ENCODE measurements at regions not wholly inside any gene's neighbourhood (a gene's known extent, or its start where the extent isn't known, plus 50 kb on each side); places are given as distances from the start of the nearest gene placed in this dataset.

DNA sequence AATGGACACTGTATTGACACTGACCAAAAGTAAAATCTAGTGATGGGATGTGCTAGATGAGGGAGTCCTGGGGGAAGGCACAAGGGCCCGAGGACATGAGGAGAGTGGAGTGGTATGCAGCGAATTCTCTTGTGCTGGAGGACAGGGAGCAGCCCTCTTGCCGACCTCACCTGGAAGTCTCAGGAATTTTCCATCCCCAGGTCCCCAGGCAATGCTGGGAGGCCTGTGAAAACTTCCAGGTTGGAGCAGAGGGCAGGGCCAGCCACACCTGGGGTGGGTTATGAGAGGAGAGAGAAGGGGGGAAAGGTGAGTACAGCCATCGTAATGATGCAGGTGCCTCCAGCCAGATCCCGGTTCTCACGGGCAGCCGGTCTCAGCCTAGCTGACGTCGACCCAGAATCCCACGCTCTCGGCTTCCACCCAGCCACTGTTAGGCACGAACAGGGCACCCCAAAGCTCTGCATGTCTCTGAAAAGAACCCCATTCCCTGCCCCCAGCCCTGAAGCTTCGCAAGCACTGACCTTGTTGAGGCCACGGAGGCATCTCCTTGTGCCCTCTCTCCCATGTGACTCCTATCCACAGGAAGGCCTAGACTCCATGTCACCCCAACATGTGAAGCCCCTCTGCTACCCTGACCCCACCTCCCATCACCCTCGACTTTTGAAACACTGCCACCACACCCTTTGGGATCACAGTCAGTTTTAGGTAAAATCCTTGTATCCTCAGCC, 239.7 kb upstream of the MYO3A start:
- no peaks in the 10 kb centered on the region for H3K79me2 ChIP-seq (ENCODE audit: control insufficient read depth, insufficient read depth, low read length)
- no peak overlapping the region for H3K9ac ChIP-seq (ENCODE audit: low read length)
- DNase-seq = peak; percentile 41
- no peaks in the 10 kb centered on the region for H3K4me1 ChIP-seq (ENCODE audit: control insufficient read depth, low read depth, low read length)
- no peaks in the 10 kb centered on the region for H3K27me3 ChIP-seq (ENCODE audit: insufficient read depth, low read length, poor library complexity)
- no peak overlapping the region for H3K4me2 ChIP-seq (ENCODE audit: low read length)
- no peak overlapping the region for H3K4ac ChIP-seq (ENCODE audit: low read depth, low read length)
- no peak overlapping the region for H3K27ac ChIP-seq (ENCODE audit: low read depth, low read length)
- no peaks in the 10 kb centered on the region for H3K36me3 ChIP-seq (ENCODE audit: control insufficient read depth, insufficient read depth, low read length)
- no peak overlapping the region for H2AK5ac ChIP-seq (ENCODE audit: low read length)
- H2BK15ac ChIP-seq (replicated peaks; ENCODE audit: low read depth) = no peak overlapping the region
- no peaks in the 10 kb centered on the region for H3K79me1 ChIP-seq (ENCODE audit: low read length)
- H4K8ac ChIP-seq (ENCODE audit: low read depth, low read length) = no peak overlapping the region
- no peak overlapping the region for H3K23ac ChIP-seq (ENCODE audit: low read length)
- H4K5ac ChIP-seq (ENCODE audit: low read length) = no peak overlapping the region
- WGBS (ENCODE audit: extremely low coverage, insufficient coverage, low lambda C conversion rate) = no CpG with 5 or more reads among the region's 15 CpGs
- no peak overlapping the region for H2BK120ac ChIP-seq (ENCODE audit: low read depth, low read length)
- no peak overlapping the region for H3K56ac ChIP-seq (ENCODE audit: low read length)
- no peak overlapping the region for H2BK5ac ChIP-seq (ENCODE audit: low read length)
- H3K4me3 ChIP-seq (ENCODE audit: low read length) = no peak overlapping the region
- no peak overlapping the region for H3K18ac ChIP-seq (ENCODE audit: low read length)

DNA sequence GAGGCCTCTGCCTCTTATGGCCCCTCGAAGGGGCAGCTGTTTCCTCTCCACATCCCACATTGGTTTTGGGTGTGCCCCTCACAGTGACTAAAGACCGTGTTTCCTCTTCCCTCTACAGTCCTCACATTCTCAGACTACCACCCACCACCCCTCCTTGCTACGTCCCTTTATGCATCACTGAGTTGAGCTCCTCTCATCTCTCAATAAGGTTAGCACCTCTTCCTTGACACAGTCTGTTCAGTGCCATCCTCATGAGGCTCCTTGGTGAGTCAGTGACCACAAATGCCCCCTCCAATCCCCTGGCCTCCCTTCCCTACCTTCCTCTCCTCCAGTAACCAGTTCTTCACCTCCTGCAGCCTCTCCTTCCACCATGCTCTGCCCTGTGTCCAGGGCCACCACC, 239.1 kb upstream of the MYO3A start:
- Histone ChIP-seq H3K79me1 (ENCODE audit: low read length) (no peaks in the 10 kb centered on the region), H3K4me1 (ENCODE audit: control insufficient read depth, low read depth, low read length) (no peaks in the 10 kb centered on the region), H3K4me2 (ENCODE audit: low read length) (no peak overlapping the region), H3K18ac (ENCODE audit: low read length) (no peak overlapping the region), H3K56ac (ENCODE audit: low read length) (no peak overlapping the region), H2BK5ac (ENCODE audit: low read length) (no peak overlapping the region), H4K8ac (ENCODE audit: low read depth, low read length) (no peak overlapping the region), H3K27ac (ENCODE audit: low read depth, low read length) (no peak overlapping the region), H2BK120ac (ENCODE audit: low read depth, low read length) (no peak overlapping the region), H3K27me3 (ENCODE audit: insufficient read depth, low read length, poor library complexity) (no peaks in the 10 kb centered on the region), H2BK15ac (replicated peaks; ENCODE audit: low read depth) (no peak overlapping the region), H3K4ac (ENCODE audit: low read depth, low read length) (no peak overlapping the region), H3K23ac (ENCODE audit: low read length) (no peak overlapping the region), H3K9ac (ENCODE audit: low read length) (no peak overlapping the region), H4K5ac (ENCODE audit: low read length) (no peak overlapping the region), H3K79me2 (ENCODE audit: control insufficient read depth, insufficient read depth, low read length) (no peaks in the 10 kb centered on the region), H3K36me3 (ENCODE audit: control insufficient read depth, insufficient read depth, low read length) (no peaks in the 10 kb centered on the region), H3K4me3 (ENCODE audit: low read length) (no peak overlapping the region), H2AK5ac (ENCODE audit: low read length) (no peak overlapping the region)
- no CpG with 5 or more reads among the region's 3 CpGs for WGBS (ENCODE audit: extremely low coverage, insufficient coverage, low lambda C conversion rate)
- no peak for DNase-seq

DNA sequence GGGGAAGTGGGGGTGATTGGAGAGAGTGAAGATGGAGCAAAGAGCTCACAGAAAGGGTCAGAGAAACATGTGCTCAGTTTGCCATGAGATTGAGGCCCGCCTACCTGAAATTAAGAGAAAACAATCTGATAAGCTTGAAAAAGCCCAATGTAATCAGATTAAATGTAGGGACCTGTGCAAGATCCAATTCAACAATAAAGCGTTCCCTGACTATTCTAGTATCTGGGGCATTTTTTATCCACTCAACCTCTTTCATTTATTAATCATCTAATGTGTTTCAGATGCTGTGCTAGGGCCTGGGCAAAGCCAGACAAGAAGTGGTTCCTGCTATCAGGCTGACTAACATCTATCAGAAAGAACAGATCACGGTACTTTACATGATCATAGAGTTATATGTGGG, 238.4 kb upstream of the MYO3A start:
- H3K27ac ChIP-seq (ENCODE audit: low read depth, low read length) = no peak overlapping the region

DNA sequence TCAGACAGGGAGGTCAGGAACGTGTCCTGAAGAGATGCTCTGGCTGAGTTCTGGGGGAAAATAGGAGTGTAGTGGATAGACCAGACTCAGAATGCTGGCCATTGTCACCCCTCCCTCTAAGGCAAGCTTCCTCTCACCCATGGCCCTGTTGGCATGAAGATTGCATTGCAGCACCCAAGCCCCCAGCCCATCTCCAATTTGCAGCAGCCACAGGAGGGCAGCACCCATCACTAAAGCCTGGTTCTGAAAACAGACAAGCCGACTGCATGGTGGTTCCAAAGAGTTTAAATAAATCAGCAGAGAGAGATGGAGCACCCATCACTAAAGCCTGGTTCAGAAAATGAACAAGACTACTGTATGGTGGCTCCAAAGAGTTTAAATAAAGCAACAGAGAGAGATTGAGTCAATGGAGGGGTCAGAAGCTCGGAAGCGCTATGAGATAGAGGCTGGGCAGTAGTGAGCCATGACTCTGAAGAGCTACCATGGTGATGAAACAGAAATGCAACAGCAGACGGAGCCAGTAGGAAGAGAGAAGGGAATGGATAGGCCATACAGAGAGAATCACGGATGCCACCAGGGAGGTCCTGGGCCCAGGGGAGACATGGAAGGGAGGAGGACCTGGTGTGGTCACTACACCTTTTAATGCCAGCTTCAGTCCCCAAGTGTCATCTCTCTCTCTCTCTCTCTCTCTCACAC, 237.9 kb upstream of the MYO3A start:
- no peak overlapping the region for H3K4me3 ChIP-seq (ENCODE audit: low read length)
- H3K27ac ChIP-seq (ENCODE audit: low read depth, low read length) = no peak overlapping the region
- no CpG with 5 or more reads among the region's 6 CpGs for WGBS (ENCODE audit: extremely low coverage, insufficient coverage, low lambda C conversion rate)
- H2BK15ac ChIP-seq (replicated peaks; ENCODE audit: low read depth) = no peak overlapping the region
- H3K23ac ChIP-seq (ENCODE audit: low read length) = no peak overlapping the region
- H4K5ac ChIP-seq (ENCODE audit: low read length) = no peak overlapping the region
- no peaks in the 10 kb centered on the region for H3K4me1 ChIP-seq (ENCODE audit: control insufficient read depth, low read depth, low read length)
- DNase-seq = peak; percentile 44
- no peaks in the 10 kb centered on the region for H3K27me3 ChIP-seq (ENCODE audit: insufficient read depth, low read length, poor library complexity)
- H3K79me2 ChIP-seq (ENCODE audit: control insufficient read depth, insufficient read depth, low read length) = no peaks in the 10 kb centered on the region
- no peak overlapping the region for H3K4me2 ChIP-seq (ENCODE audit: low read length)
- no peak overlapping the region for H2BK5ac ChIP-seq (ENCODE audit: low read length)
- no peak overlapping the region for H4K8ac ChIP-seq (ENCODE audit: low read depth, low read length)
- no peak overlapping the region for H2AK5ac ChIP-seq (ENCODE audit: low read length)
- no peak overlapping the region for H3K9ac ChIP-seq (ENCODE audit: low read length)
- H3K18ac ChIP-seq (ENCODE audit: low read length) = no peak overlapping the region
- no peak overlapping the region for H3K56ac ChIP-seq (ENCODE audit: low read length)
- H3K36me3 ChIP-seq (ENCODE audit: control insufficient read depth, insufficient read depth, low read length) = no peaks in the 10 kb centered on the region
- no peak overlapping the region for H3K4ac ChIP-seq (ENCODE audit: low read depth, low read length)
- no peak overlapping the region for H2BK120ac ChIP-seq (ENCODE audit: low read depth, low read length)
- no peaks in the 10 kb centered on the region for H3K79me1 ChIP-seq (ENCODE audit: low read length)

More for the DNA sequence above, 238.4 kb upstream of the MYO3A start:
- Histone ChIP-seq H2AK5ac (ENCODE audit: low read length) (no peak overlapping the region), H3K23ac (ENCODE audit: low read length) (no peak overlapping the region), H3K36me3 (ENCODE audit: control insufficient read depth, insufficient read depth, low read length) (no peaks in the 10 kb centered on the region), H3K9ac (ENCODE audit: low read length) (no peak overlapping the region), H3K56ac (ENCODE audit: low read length) (no peak overlapping the region), H3K27me3 (ENCODE audit: insufficient read depth, low read length, poor library complexity) (no peaks in the 10 kb centered on the region), H3K4me2 (ENCODE audit: low read length) (no peak overlapping the region), H4K5ac (ENCODE audit: low read length) (no peak overlapping the region), H2BK5ac (ENCODE audit: low read length) (no peak overlapping the region), H3K4ac (ENCODE audit: low read depth, low read length) (no peak overlapping the region), H3K4me3 (ENCODE audit: low read length) (no peak overlapping the region), H2BK120ac (ENCODE audit: low read depth, low read length) (no peak overlapping the region), H2BK15ac (replicated peaks; ENCODE audit: low read depth) (no peak overlapping the region), H3K79me1 (ENCODE audit: low read length) (no peaks in the 10 kb centered on the region), H3K4me1 (ENCODE audit: control insufficient read depth, low read depth, low read length) (no peaks in the 10 kb centered on the region), H4K8ac (ENCODE audit: low read depth, low read length) (no peak overlapping the region), H3K18ac (ENCODE audit: low read length) (no peak overlapping the region), H3K79me2 (ENCODE audit: control insufficient read depth, insufficient read depth, low read length) (no peaks in the 10 kb centered on the region)
- DNase-seq = no peak
- no CpG with 5 or more reads among the region's 3 CpGs for WGBS (ENCODE audit: extremely low coverage, insufficient coverage, low lambda C conversion rate)

DNA sequence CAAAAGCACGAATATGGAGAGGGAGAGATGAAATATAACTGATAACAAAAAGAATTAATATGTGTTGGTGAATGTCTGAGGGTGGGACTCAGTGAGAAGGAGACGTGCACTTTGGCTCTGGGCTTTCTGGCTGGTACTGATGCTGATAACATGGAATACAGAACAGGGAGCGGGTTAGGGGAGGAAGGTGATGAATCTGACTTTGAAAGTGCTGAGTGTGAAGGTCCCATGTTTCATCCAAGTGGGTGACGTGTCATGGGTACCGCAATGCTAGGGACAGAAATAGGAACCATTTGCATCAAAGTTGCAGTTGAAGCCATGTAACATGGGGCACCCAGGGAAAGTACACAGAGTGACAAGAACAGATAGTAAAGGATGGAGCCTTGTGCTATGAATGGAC, 236.6 kb upstream of the MYO3A start:
- H2BK120ac ChIP-seq (ENCODE audit: low read depth, low read length) = no peak overlapping the region
- H3K27ac ChIP-seq (ENCODE audit: low read depth, low read length) = no peak overlapping the region
- no peak overlapping the region for H3K4me2 ChIP-seq (ENCODE audit: low read length)
- H3K79me2 ChIP-seq (ENCODE audit: control insufficient read depth, insufficient read depth, low read length) = no peaks in the 10 kb centered on the region
- no peaks in the 10 kb centered on the region for H3K79me1 ChIP-seq (ENCODE audit: low read length)
- H3K36me3 ChIP-seq (ENCODE audit: control insufficient read depth, insufficient read depth, low read length) = no peaks in the 10 kb centered on the region
- DNase-seq = no peak
- H2BK5ac ChIP-seq (ENCODE audit: low read length) = no peak overlapping the region
- no peak overlapping the region for H3K4me3 ChIP-seq (ENCODE audit: low read length)
- WGBS (ENCODE audit: extremely low coverage, insufficient coverage, low lambda C conversion rate) = no CpG with 5 or more reads among the region's 5 CpGs
- H3K9ac ChIP-seq (ENCODE audit: low read length) = no peak overlapping the region
- H3K56ac ChIP-seq (ENCODE audit: low read length) = no peak overlapping the region
- H3K23ac ChIP-seq (ENCODE audit: low read length) = no peak overlapping the region
- H4K8ac ChIP-seq (ENCODE audit: low read depth, low read length) = no peak overlapping the region
- H3K18ac ChIP-seq (ENCODE audit: low read length) = no peak overlapping the region
- no peaks in the 10 kb centered on the region for H3K27me3 ChIP-seq (ENCODE audit: insufficient read depth, low read length, poor library complexity)
- H3K4ac ChIP-seq (ENCODE audit: low read depth, low read length) = no peak overlapping the region
- no peak overlapping the region for H2BK15ac ChIP-seq (replicated peaks; ENCODE audit: low read depth)
- no peak overlapping the region for H2AK5ac ChIP-seq (ENCODE audit: low read length)
- no peak overlapping the region for H4K5ac ChIP-seq (ENCODE audit: low read length)
- H3K4me1 ChIP-seq (ENCODE audit: control insufficient read depth, low read depth, low read length) = no peaks in the 10 kb centered on the region
